PC-9 (cell line): ENCODE measurements at regions not wholly inside any gene's neighbourhood (a gene's known extent, or its start where the extent isn't known, plus 50 kb on each side); places are given as distances from the start of the nearest gene placed in this dataset.

Source experiments
- CTCF ChIP-seq: fragments of 200-600 bp; sonication (generic); conservative IDR thresholded peaks from 2 replicates; pipeline ENCODE4 v1.6.1; 2017; ENCODE audit warnings: mixed run types, antibody characterized with exemption, mild to moderate bottlenecking, moderate library complexity
- EZH2 ChIP-seq: fragments of 200-600 bp; sonication (generic); IDR thresholded peaks from 2 replicates; pipeline ENCODE4 v1.8.0; 2017; ENCODE audit warnings: antibody characterized with exemption, low read depth

- TF ChIP-seq CTCF (no peak), EZH2 (no peak)
Measured at GRCh38 chr4:65911720-65912119, 241.4 kb upstream of the EPHA5 start.
